Ishikawa (cell line): ENCODE measurements at regions not wholly inside any gene's neighbourhood (a gene's known extent, or its start where the extent isn't known, plus 50 kb on each side); places are given as distances from the start of the nearest gene placed in this dataset.

ENCODE experiments used
- CREB1 ChIP-seq: IDR thresholded peaks from 2 replicates; pipeline ENCODE4 v1.6.1; 2012; ENCODE audit warnings: low read depth
- EP300 ChIP-seq: IDR thresholded peaks from 2 replicates; pipeline ENCODE4 v1.6.1; 2012; ENCODE audit warnings: borderline replicate concordance
- FOXM1 ChIP-seq: IDR thresholded peaks from 2 replicates; pipeline ENCODE4 v1.6.1; 2012; ENCODE audit warnings: low read depth, borderline replicate concordance
- MAX ChIP-seq: IDR thresholded peaks from 2 replicates; pipeline ENCODE4 v1.6.1; 2012
- NFIC ChIP-seq: IDR thresholded peaks from 2 replicates; pipeline ENCODE4 v1.6.1; 2012
- RAD21 ChIP-seq: IDR thresholded peaks from 2 replicates; pipeline ENCODE4 v1.6.1; 2012; ENCODE audit warnings: low read depth
- TAF1 ChIP-seq: IDR thresholded peaks from 2 replicates; pipeline ENCODE4 v1.6.1; 2012; ENCODE audit warnings: low read depth, mild to moderate bottlenecking
- USF1 ChIP-seq: IDR thresholded peaks from 2 replicates; pipeline ENCODE4 v1.6.1; 2012
- YY1 ChIP-seq: IDR thresholded peaks from 2 replicates; pipeline ENCODE4 v1.6.1; 2012; ENCODE audit warnings: low read depth
- ZBTB7A ChIP-seq: IDR thresholded peaks from 2 replicates; pipeline ENCODE4 v1.6.1; 2012; ENCODE audit warnings: low read depth

- TF ChIP-seq ZBTB7A (no peak), NFIC (no peak), TAF1 (no peak), YY1 (no peak), FOXM1 (no peak), USF1 (no peak), MAX (no peak), EP300 (no peak), RAD21 (no peak), CREB1 (no peak)
Measured at GRCh38 chr14:53534841-53535240, 381.7 kb upstream of the DDHD1 start.
